ENCODE measurements at regions not wholly inside any gene's neighbourhood (a gene's known extent, or its start where the extent isn't known, plus 50 kb on each side); places are given as distances from the start of the nearest gene placed in this dataset.

DNA sequence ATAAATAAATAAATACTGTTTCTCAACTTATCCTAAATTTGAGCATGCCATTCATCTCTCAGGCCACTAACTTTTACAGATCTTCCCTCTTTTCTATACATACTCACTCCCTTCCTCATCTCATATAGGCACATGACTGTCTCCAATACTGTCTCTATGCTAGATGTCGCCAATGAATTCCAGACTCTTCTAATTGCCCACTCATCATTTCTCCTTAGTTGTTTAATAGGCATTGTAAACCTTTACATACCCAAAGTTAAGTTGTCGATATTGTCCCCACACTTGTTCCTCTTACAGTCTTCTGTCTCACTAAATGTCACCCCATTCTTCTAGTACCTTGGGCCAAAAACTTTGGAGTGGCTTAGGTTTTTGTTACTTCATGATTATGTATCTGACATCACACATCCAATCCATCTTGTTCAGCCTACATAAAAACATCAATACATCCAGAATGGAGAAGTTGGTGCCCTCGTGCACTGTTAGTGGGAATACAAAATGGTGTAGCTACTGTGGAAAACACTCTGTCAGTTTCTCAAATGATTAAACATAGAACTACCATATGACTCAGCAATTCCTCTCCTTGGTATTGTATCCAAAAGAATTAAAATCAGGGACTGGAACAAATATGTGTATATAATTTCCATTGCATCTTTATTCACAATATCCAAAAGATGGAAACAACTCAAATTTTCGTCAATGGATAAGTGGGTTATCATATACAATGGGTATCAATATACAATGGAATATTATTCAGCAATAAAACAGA is 935.1 kb downstream of the SLC4A3 start:
- H3K27me3 ChIP-seq (ENCODE audit: control insufficient read depth, insufficient read depth), result no peaks in the 10 kb centered on the region
- H3K9me3 ChIP-seq (ENCODE audit: control insufficient read depth, low read length), result no peaks in the 10 kb centered on the region
- intact Hi-C loops (cut with DNase I), result no loop called here
- H3K4me3 ChIP-seq (ENCODE audit: low read length), result no peak overlapping the region
- ATAC-seq (no peak), DNase-seq (no peak)
- WGBS, result 89% methylated on average over 4 of the region's 4 CpGs
- no peaks in the 10 kb centered on the region for H3K4me1 ChIP-seq (ENCODE audit: control insufficient read depth, insufficient read depth, low read length)
- H3K27ac ChIP-seq (ENCODE audit: low read length), result no peak overlapping the region

DNA sequence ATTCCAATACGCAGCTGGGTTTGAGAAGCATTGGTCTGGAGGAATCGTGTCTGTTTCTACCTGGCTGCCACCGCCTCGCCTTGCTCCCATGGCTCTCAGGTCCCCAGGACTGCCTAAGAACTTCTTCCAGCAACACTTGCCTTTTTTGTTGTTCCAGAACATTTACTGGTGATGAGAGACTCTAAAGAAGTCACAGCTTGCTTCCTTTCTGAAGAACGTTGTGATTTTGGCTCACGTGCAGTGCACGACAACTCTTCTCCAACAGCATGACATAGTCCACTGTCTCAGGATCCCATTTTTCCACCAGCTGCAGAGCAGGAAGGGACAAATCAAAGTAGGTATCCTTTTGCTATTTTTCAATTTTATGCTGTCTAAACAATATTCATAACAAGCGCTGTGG is 940.9 kb downstream of the SLC4A3 start:
- ATAC-seq, result no peak
- Histone ChIP-seq H3K9me3 (ENCODE audit: control insufficient read depth, low read length) (no peaks in the 10 kb centered on the region), H3K27ac (ENCODE audit: low read length) (no peak overlapping the region), H3K4me3 (ENCODE audit: low read length) (no peak overlapping the region), H3K4me1 (ENCODE audit: control insufficient read depth, insufficient read depth, low read length) (no peaks in the 10 kb centered on the region), H3K27me3 (ENCODE audit: control insufficient read depth, insufficient read depth) (no peaks in the 10 kb centered on the region)
- WGBS, result 76% methylated on average over 8 of the region's 8 CpGs
- intact Hi-C loops (cut with DNase I), result no loop called here
- DNase-seq, result no peak

DNA sequence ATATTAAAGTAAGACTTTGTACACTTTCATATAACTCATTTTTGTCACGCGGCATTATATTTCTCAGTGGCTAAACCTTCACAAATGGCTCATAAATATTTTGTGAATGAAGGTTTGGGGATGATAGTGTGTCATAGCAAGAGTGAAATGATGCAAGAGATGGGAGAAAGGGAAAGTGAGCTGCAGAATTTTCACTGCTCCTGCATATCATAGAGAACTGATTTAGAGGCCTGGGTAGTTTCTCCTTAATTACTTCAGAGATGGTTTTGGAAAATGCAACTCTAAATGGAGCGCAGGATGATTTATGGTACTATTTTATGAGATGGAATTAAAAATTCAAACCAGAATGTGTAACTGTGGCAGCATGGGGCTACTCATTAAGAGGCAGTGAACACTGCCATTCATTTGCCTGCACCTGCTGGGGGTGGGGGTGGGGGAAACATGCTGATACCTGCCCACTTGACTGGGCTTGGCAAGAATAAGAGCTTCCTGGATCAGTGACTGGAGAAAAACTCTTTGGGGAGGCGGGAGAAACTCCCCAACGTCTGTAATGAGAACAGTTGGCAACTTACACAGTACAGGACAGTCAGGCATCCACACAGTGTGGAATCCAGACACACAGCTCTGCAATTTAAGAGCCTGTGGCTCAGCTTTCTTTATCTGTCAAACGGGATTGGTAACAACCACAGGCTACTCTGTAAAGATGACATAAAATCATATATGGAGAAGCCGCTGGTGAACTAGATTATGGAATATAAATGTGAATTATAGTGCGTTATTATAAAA is 941.9 kb downstream of the SLC4A3 start:
- no peaks in the 10 kb centered on the region for H3K27me3 ChIP-seq (ENCODE audit: control insufficient read depth, insufficient read depth)
- ATAC-seq (no peak), DNase-seq (no peak)
- no peak overlapping the region for H3K27ac ChIP-seq (ENCODE audit: low read length)
- intact Hi-C loops (cut with DNase I), result no loop called here
- H3K4me1 ChIP-seq (ENCODE audit: control insufficient read depth, insufficient read depth, low read length), result no peaks in the 10 kb centered on the region
- H3K4me3 ChIP-seq (ENCODE audit: low read length), result no peak overlapping the region
- 77% methylated on average over 8 of the region's 8 CpGs for WGBS
- H3K9me3 ChIP-seq (ENCODE audit: control insufficient read depth, low read length), result no peaks in the 10 kb centered on the region

DNA sequence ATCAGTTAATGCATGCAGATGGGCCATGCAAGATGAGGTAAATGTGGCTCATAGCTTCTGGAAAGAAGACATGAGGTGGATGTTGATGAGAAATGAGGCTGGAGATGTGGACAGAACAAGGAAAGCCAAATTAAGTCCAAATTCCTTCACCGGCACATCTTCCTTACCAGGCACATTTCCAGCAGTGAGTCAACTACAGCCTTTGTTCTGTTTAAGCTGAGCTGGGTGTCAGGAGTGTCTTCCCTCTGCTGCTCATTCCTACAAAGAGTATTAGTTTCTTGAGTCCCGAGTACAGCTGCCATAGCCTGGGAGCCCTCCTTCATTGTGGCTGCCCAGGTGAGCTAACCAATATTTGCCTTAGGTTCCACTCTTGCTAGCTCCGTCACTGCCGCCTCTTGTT is 945.0 kb downstream of the SLC4A3 start:
- Histone ChIP-seq H3K27ac (ENCODE audit: low read length) (no peak overlapping the region), H3K4me1 (ENCODE audit: control insufficient read depth, insufficient read depth, low read length) (no peaks in the 10 kb centered on the region), H3K9me3 (ENCODE audit: control insufficient read depth, low read length) (no peaks in the 10 kb centered on the region), H3K4me3 (ENCODE audit: low read length) (no peak overlapping the region), H3K27me3 (ENCODE audit: control insufficient read depth, insufficient read depth) (no peaks in the 10 kb centered on the region)
- intact Hi-C loops (cut with DNase I), result no loop called here
- ATAC-seq (no peak), DNase-seq (no peak)
- 87% methylated on average over 4 of the region's 4 CpGs for WGBS

DNA sequence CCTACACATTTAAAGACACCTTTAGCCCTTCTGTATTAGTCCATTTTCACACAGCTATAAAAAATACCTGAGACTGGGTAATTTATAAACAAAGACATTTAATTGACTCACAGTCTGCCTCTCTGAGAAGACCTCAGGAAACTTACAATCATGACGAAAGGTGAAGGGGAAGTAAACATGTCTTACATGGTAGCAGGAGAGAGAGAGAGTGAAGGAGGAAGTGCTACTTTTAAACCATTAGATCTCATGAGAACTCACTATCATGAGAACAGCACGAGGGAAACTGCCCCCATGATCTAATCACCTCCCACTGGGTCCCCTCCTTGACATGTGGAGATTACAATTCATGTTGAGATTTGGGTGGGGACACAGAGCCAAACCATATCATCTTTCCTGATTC is 946.6 kb downstream of the SLC4A3 start:
- H3K4me3 ChIP-seq (ENCODE audit: low read length), result no peak overlapping the region
- intact Hi-C loops (cut with DNase I), result no loop called here
- WGBS, result 53% methylated on average over 2 of the region's 2 CpGs

DNA sequence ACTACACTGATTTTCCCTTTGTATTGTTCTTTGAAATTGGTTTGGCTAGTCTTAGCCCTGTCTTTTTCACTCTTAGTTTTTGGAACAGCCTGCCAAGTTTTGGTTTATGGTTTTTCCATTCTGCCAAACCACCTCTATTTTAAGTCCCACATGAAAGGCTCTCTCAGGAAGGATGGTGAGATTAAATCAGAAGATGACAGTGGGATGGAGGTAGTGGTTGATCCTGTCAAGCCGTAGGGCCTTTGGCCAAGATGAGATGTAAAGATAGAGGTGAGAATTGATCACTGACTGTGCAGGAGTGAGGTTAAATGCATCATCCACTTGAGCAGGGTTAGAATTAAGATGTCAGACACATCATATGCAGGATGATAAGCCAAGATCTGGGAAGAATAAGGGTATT is 948.5 kb downstream of the SLC4A3 start:
- Histone ChIP-seq H3K27ac (ENCODE audit: low read length) (no peak overlapping the region), H3K4me3 (ENCODE audit: low read length) (no peak overlapping the region), H3K4me1 (ENCODE audit: control insufficient read depth, insufficient read depth, low read length) (no peaks in the 10 kb centered on the region), H3K9me3 (ENCODE audit: control insufficient read depth, low read length) (no peaks in the 10 kb centered on the region), H3K27me3 (ENCODE audit: control insufficient read depth, insufficient read depth) (no peaks in the 10 kb centered on the region)
- intact Hi-C loops (cut with DNase I), result no loop called here
- ATAC-seq (no peak), DNase-seq (no peak)
- WGBS, result 64% methylated on average over 1 of the region's 1 CpG

More for the DNA sequence above, 946.6 kb downstream of the SLC4A3 start:
- DNase-seq (no peak), ATAC-seq (no peak)
- Histone ChIP-seq H3K27ac (ENCODE audit: low read length) (no peak overlapping the region), H3K4me1 (ENCODE audit: control insufficient read depth, insufficient read depth, low read length) (no peaks in the 10 kb centered on the region), H3K9me3 (ENCODE audit: control insufficient read depth, low read length) (no peaks in the 10 kb centered on the region), H3K27me3 (ENCODE audit: control insufficient read depth, insufficient read depth) (no peaks in the 10 kb centered on the region)

DNA sequence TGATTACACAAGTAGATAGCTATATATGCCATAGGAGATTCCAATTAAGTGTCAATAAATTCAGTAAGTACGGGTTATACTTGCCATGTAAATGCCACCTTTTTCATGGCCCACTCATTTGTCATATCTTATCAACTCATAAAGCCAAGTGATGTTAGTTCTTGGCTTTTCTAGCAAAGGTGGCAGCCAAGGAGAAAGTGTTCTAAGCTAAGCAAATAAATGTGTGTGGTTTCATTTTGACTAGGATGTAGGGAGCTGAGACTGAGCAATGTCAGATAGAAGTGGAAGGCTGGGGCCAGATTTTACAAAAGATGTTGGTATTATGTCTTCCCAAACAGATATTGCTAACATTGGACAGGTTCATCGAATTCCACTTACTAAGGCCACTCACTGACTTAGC is 952.0 kb downstream of the SLC4A3 start:
- H3K4me1 ChIP-seq (ENCODE audit: control insufficient read depth, insufficient read depth, low read length), result no peaks in the 10 kb centered on the region
- WGBS, result 64% methylated on average over 2 of the region's 2 CpGs
- intact Hi-C loops (cut with DNase I), result no loop called here

DNA sequence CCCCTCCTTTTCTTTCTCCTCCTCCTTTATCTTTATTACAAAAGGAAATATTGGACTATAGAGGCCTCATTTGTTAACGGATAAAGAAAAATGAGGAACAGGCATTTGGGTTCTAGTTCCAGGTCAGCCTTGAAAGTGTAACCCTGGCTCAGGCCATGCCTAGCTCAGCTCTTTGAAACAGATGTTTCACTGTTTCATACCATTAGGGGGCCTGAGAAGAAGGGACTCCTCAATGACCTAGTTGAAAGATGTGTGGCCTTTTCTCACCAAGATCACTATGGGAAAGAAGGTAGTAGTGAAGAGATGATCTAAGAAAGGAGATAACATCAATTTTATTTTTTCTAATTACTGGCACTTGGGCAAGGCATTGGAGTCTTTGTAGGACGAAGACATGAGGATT is 952.7 kb downstream of the SLC4A3 start:
- ATAC-seq, result no peak
- no peak overlapping the region for H3K4me3 ChIP-seq (ENCODE audit: low read length)

More for the DNA sequence above, 952.0 kb downstream of the SLC4A3 start:
- ATAC-seq (no peak), DNase-seq (no peak)
- Histone ChIP-seq H3K27ac (ENCODE audit: low read length) (no peak overlapping the region), H3K27me3 (ENCODE audit: control insufficient read depth, insufficient read depth) (no peaks in the 10 kb centered on the region), H3K4me3 (ENCODE audit: low read length) (no peak overlapping the region), H3K9me3 (ENCODE audit: control insufficient read depth, low read length) (no peaks in the 10 kb centered on the region)

DNA sequence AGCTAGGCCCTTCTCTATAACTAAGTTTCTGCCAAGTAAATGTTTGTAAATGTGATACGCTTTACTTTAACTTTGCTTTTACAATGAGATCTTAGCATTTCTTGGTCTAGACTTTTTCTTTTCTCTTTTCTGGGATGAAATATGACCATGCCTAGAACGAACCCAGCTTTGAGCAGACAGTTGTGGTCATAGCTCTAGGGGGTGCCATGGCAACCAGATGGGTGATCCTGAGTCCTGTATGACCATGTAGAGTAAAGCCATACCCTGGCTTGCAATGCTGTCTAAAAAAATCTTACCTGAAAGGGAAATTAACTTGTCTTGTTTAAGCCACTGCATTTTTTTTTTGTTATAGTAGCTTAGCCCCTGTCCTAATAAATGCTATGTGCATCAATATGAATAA is 956.3 kb downstream of the SLC4A3 start:
- ATAC-seq (no peak), DNase-seq (no peak)
- Histone ChIP-seq H3K9me3 (ENCODE audit: control insufficient read depth, low read length) (no peaks in the 10 kb centered on the region), H3K27me3 (ENCODE audit: control insufficient read depth, insufficient read depth) (no peaks in the 10 kb centered on the region), H3K4me3 (ENCODE audit: low read length) (no peak overlapping the region), H3K27ac (ENCODE audit: low read length) (no peak overlapping the region), H3K4me1 (ENCODE audit: control insufficient read depth, insufficient read depth, low read length) (no peaks in the 10 kb centered on the region)
- intact Hi-C loops (cut with DNase I), result no loop called here
- WGBS, result 80% methylated on average over 2 of the region's 2 CpGs

More for the DNA sequence above, 952.7 kb downstream of the SLC4A3 start:
- H3K27me3 ChIP-seq (ENCODE audit: control insufficient read depth, insufficient read depth), result no peaks in the 10 kb centered on the region
- no peak overlapping the region for H3K27ac ChIP-seq (ENCODE audit: low read length)
- WGBS, result 59% methylated on average over 2 of the region's 2 CpGs
- intact Hi-C loops (cut with DNase I), result no loop called here
- H3K4me1 ChIP-seq (ENCODE audit: control insufficient read depth, insufficient read depth, low read length), result no peaks in the 10 kb centered on the region
- DNase-seq, result no peak
- no peaks in the 10 kb centered on the region for H3K9me3 ChIP-seq (ENCODE audit: control insufficient read depth, low read length)

DNA sequence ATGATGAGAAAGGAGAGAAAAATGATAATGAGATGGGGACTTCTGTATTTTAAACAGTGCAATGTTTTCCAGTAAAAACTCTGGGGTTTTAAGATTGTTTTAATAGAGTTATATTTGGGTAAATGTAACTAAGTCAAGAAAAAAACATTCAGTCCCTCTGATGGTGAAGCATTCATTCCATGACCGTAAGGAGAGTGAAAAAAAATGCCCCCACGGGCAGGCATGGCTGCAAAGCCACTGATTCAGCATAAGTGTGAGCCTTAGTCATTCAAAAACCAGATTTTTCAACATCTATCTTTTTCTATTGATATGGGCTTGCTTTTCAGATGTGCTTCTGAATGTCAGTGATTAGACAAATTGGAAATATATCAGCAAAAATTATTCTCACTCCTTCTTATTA is 957.8 kb downstream of the SLC4A3 start:
- Histone ChIP-seq H3K4me1 (ENCODE audit: control insufficient read depth, insufficient read depth, low read length) (no peaks in the 10 kb centered on the region), H3K27ac (ENCODE audit: low read length) (no peak overlapping the region), H3K9me3 (ENCODE audit: control insufficient read depth, low read length) (no peaks in the 10 kb centered on the region), H3K27me3 (ENCODE audit: control insufficient read depth, insufficient read depth) (no peaks in the 10 kb centered on the region), H3K4me3 (ENCODE audit: low read length) (no peak overlapping the region)
- intact Hi-C loops (cut with DNase I), result no loop called here
- WGBS, result 68% methylated on average over 2 of the region's 2 CpGs
- no peak for DNase-seq
- ATAC-seq, result no peak

DNA sequence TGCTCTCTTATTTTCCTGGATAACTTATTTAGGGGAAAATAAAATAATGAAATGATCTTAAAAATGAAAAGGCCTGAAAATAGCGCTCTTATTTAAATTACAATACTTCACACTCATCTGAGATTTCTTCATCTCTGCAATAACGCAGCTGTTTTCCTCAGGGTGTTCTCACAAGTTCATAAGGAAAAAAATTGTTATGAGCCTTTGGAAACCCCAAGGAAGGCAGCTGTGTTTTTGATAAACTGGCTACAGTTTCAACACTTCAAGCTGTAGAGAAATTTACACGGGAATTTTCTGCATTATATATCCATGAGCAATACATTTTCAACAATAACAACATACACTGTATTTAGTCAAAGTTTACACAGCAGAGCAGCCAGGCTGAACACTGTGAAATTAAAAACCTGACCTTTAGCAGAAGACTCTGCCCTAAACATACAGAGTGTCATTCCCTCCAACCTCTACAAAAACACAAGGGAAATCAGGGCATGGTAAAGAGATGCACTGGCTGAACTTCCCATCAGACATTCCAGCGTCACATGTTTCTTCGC is 959.6 kb downstream of the SLC4A3 start:
- no peaks in the 10 kb centered on the region for H3K9me3 ChIP-seq (ENCODE audit: control insufficient read depth, low read length)
- intact Hi-C loops (cut with DNase I), result no loop called here
- no peak overlapping the region for H3K27ac ChIP-seq (ENCODE audit: low read length)
- no peak for DNase-seq
- no peak for ATAC-seq
- H3K4me3 ChIP-seq (ENCODE audit: low read length), result no peak overlapping the region
- no peaks in the 10 kb centered on the region for H3K27me3 ChIP-seq (ENCODE audit: control insufficient read depth, insufficient read depth)
- no peaks in the 10 kb centered on the region for H3K4me1 ChIP-seq (ENCODE audit: control insufficient read depth, insufficient read depth, low read length)
- WGBS, result 56% methylated on average over 5 of the region's 5 CpGs
